Umbilical cord (tissue), 1 donor: ENCODE measurements at regions not wholly inside any gene's neighbourhood (a gene's known extent, or its start where the extent isn't known, plus 50 kb on each side); places are given as distances from the start of the nearest gene placed in this dataset.
"Not testable (repeated sequence)": the region's sequence is repeated elsewhere in the genome, so short reads cannot be mapped to it uniquely, and the experiment has no call there.

Source experiments
- DNase-seq: peaks from one replicate; pipeline ENCODE4 v3.0.0-alpha.2; 2015; ENCODE audit warnings: low spot score

- not testable (repeated sequence) for DNase-seq
Measured at GRCh38 chr9:71508141-71508540, 260.2 kb downstream of the CEMIP2 start.

- peak; percentile 37 for DNase-seq
Measured at GRCh38 chr9:71506821-71507220, 261.5 kb downstream of the CEMIP2 start.

DNA sequence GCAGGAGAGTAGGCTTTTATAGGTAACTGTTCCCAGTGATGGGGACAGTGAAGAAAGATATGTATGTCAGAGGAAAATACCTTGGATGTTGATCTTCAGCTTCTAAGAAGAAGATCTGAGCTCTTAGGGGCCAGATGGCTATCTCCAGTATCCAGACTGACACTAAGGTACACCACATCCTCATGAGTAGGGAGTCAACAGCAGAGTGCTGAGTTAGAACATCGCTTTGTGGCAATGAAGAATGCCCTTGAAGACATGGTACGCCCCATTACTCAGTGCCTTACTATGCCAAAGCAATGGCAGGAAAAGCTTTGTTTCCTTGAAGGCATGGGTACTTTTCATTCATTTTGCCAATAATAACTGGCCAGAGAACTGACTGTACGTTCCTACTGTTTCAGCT, 263.7 kb downstream of the CEMIP2 start:
- no peak for DNase-seq

- DNase-seq: no peak
Measured at GRCh38 chr9:71498691-71499090, 269.6 kb downstream of the CEMIP2 start.

DNA sequence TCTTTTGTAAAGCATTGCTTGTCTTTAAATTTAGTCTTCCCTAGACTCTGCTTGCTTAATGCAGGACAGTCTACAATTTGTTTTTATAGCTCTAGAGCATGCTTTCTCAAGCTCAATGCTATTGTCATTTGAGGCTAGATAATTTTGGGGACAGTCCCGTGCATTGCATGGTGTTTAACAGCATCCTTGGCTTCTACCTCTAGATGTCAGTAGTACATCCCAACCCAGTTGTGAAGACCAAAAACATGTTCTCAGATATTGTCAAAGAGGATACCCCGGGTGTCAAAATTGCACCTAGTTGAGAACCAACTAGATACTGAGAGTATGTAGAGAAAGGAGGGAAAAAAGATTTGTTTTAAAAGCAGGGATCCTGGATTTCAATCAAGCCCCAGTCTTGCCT, 277.5 kb downstream of the CEMIP2 start:
- no peak for DNase-seq

DNA sequence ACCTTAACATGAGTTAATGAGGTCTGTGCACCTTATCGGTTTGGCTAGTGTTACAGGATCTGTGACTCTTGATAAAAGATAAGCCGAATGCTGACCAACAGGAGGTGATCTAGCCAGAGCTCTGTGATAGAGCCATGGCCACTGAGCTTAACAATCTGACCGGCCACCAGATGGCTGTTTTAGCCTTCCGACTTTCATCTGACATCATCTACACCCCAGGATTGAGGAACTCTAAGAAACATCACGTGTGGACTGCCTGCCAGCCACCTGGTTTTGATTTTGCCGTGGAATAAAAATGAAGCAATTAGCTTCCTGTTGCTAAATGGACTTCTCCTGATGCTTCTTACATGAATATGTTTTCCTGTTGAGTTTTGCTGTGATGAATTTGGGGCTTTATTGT, 281.3 kb downstream of the CEMIP2 start:
- no peak for DNase-seq

GRCh38 chr9:71485326-71485725, 283.0 kb downstream of the CEMIP2 start:
- no peak for DNase-seq

- no peak for DNase-seq
Measured at GRCh38 chr9:71483436-71483835, 284.9 kb downstream of the CEMIP2 start.

- no peak for DNase-seq
Measured at GRCh38 chr9:71479621-71480020, 288.7 kb downstream of the CEMIP2 start.

GRCh38 chr9:71472400-71472799, 295.9 kb downstream of the CEMIP2 start:
- no peak for DNase-seq

DNA sequence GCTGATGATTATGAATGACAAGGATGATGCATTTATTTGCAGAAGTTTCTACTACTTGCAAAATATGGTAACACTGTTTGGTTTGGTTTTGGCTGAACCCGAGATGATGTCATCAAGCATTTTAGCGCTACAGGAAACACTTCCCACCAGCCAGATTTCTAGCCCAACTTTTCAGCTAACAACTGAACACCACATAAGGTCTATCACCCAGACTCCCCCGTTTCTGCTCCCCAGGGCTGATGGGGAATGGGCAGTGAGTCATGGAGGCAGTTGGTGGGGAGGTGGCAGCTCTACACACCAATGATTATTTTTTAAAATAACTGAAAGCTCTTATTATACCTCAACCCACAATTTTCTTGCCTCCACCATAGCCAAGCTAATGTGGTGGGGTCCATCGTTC, 302.9 kb downstream of the CEMIP2 start:
- no peak for DNase-seq

DNA sequence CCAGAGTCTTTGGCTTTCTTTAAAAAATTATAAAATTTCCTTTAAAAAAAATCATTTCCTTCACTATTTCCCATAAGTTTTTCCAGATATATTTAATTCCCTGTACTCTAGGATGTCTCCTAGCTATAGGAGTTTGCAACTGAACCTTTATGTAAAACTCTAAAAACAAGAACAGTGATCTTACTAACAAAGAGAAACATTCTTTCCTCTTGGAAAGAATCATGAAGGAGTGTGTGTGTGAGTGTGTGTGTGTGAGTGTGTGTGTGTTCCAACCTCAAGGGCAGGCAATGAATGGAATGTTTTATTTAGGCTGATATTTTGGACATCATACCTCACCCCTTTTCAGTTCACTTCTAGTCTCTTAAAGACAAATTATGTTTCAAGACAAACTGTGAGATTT, 309.2 kb downstream of the CEMIP2 start:
- DNase-seq: no peak

GRCh38 chr9:71446473-71447411, 321.6 kb downstream of the CEMIP2 start:
- peak; percentile 81 for DNase-seq

- DNase-seq: no peak
Measured at GRCh38 chr9:71446106-71446472, 322.2 kb downstream of the CEMIP2 start.

GRCh38 chr9:71442937-71443336, 321.5 kb upstream of the TRPM3 start:
- no peak for DNase-seq

GRCh38 chr9:71441266-71441665, 319.8 kb upstream of the TRPM3 start:
- DNase-seq: no peak

GRCh38 chr9:71431931-71432330, 310.5 kb upstream of the TRPM3 start:
- no peak for DNase-seq

DNA sequence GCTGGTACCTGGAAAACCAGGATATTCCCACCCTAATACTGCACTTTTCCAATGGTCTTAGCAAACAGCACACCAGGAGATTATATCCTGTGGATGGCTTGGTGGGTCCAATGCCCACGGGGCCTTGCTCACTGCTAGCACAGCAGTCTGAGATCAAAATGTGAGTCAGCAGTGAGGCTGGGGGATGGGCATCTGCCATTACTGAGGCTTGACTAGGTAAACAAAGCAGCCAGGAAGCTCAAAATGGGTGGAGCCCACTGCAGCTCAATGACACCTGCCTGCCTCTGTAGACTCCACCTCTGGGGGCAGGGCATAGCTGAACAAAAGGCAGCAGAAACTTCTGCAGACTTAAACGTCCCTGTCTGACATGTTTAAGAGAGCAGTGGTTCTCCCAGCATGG, 285.9 kb upstream of the TRPM3 start:
- not testable (repeated sequence) for DNase-seq

DNA sequence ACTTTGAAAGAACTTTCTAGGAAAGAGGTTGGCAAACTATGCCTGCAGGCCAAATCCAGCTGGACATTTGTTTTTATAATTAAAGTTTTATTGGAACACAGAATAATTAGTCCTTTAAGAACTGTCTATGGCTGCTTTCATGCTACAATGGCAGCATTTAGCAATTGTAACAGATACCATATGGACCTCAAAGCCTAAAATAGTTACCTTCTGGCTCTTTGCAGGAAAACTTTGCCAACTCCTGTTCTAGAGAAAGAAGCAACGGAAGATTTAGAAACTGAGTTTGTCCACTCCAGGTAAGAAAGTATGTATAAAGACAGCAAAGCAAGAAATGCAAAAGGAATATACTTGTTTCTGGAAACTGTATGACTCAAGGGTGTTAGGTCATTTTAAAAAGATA, 281.7 kb upstream of the TRPM3 start:
- no peak for DNase-seq

DNA sequence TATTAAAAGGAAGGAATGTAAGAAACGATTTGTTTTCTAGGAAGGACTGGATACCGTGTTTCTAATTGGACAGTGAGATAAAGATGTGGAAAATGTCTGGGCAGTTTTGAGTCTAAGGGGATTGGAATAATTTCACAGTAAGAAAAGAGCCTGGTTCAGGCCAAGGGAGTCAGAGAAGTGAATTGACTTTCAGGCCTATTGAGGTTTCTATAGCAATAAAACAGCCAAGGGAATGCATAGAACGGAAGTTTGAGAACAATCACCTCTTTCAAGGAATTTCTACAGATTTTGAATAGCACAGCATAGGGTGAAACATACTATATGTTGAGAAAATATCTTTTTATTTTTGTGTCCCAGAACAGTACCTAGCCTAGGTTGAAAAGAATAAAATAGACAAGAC, 271.6 kb upstream of the TRPM3 start:
- DNase-seq: no peak

GRCh38 chr9:71384343-71384742, 262.9 kb upstream of the TRPM3 start:
- DNase-seq: no peak

DNA sequence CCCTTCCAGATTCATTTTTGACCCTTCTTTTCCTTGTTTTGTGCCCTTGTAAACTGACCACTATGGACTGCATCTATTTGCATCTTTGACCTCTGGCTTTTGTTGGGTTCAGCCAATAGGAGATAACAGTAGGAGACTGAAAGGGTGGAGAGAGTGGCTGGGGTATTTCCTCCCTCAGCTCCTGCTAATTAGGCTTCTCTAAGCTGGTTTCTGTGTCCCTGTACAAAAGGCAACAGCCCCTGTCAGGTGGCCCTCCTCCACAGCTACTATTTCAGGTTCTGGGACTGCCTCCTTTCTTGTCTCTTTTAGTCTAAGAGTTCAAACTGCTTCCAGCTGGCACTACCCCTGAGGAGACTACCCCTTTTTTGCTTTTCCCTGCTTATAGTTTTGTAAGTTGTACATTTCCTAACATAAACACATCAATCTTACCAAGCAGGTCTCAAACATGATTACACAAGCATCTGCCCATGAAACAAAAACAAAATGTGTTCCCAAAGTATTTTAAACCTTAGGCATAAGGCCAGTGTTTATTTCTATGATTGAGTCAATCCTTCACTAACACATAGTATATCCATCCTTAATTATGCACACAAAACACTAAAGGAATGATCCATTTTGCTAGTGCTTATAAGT, 262.0 kb upstream of the TRPM3 start:
- DNase-seq: no peak

DNA sequence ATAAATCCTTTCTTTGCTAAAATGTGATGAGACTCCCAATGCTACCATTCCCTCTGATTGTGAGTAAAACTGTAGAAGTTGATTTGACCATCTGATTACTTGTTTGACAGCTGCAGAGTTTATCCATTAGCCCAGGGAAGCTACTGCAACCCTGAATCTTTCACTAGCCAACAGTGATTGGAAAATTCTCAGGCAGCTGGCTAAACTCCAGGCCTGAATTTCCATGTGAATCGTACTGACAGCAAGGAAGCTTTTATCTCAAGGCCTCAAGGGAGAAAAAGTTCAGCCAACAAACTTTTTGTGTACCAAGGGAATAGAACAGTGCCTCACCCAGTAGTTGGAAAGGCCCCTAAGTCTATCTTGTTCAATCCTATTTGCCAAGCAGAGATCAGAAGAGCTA, 246.7 kb upstream of the TRPM3 start:
- no peak for DNase-seq
